H1 (cell line): ENCODE measurements at regions not wholly inside any gene's neighbourhood (a gene's known extent, or its start where the extent isn't known, plus 50 kb on each side); places are given as distances from the start of the nearest gene placed in this dataset.

Experiments used
- CTCF ChIA-PET: fragments of 300-600 bp; sonication (Branson Sonifier 250); formaldehyde crosslinking; loops from one replicate; lab custom pipeline; 2021; ENCODE audit not compliant: partially characterized antibody; lab: Charles Lee
- POLR2A ChIA-PET: fragments of 300-600 bp; sonication (Branson Sonifier 250); formaldehyde crosslinking; loops from one replicate; lab custom pipeline; 2021; ENCODE audit warnings: inconsistent platforms; ENCODE audit not compliant: partially characterized antibody; lab: Charles Lee
- DNase-seq, 2 experiments: peaks; one replicate each; pipeline versions ENCODE4 v3.0.0 to v3.0.0-alpha.2; 2010 to 2022; ENCODE audit warnings: low spot score in 2 of 2, low read depth in 1 of 2, mixed read lengths in 1 of 2
- FAIRE-seq: peaks from 2 replicates; lab custom pipeline; 2011; peaks lifted over from hg19 to GRCh38; lab: Jason Lieb, UNC
- H2AFZ ChIP-seq: 2 replicates; pipeline ENCODE4 v1.8.1; 2012; ENCODE audit warnings: low read length, inconsistent platforms
- H2AK5ac ChIP-seq: 2 replicates; pipeline ENCODE4 v1.6.1; 2013; ENCODE audit warnings: low read depth, low read length
- H2BK120ac ChIP-seq: replicated peaks from 2 replicates; pipeline ENCODE3; 2013; ENCODE audit warnings: low read depth, low read length, inconsistent platforms
- H2BK12ac ChIP-seq: 2 replicates; pipeline ENCODE4 v1.6.1; 2013; ENCODE audit warnings: low read depth, low read length
- H2BK15ac ChIP-seq: 2 replicates; pipeline ENCODE4 v1.6.1; 2013; ENCODE audit warnings: low read length
- H2BK20ac ChIP-seq: 2 replicates; pipeline ENCODE4 v1.6.1; 2013; ENCODE audit warnings: low read length
- H2BK5ac ChIP-seq: 2 replicates; pipeline ENCODE4 v1.6.1; 2013; ENCODE audit warnings: low read depth, low read length
- H3K14ac ChIP-seq: 2 replicates; pipeline ENCODE4 v1.6.1; 2013; ENCODE audit warnings: inconsistent platforms; ENCODE audit not compliant: insufficient read length
- H3K18ac ChIP-seq: 2 replicates; pipeline ENCODE4 v1.6.1; 2013; ENCODE audit warnings: low read length; ENCODE audit errors: extremely low read depth
- H3K23ac ChIP-seq: 2 replicates; pipeline ENCODE4 v1.6.1; 2013; ENCODE audit warnings: inconsistent platforms; ENCODE audit not compliant: insufficient read length
- H3K23me2 ChIP-seq: 2 replicates; pipeline ENCODE4 v1.6.1; 2013; ENCODE audit warnings: low read depth, low read length
- H3K27ac ChIP-seq: 2 replicates; pipeline ENCODE4 v1.6.1; 2011; ENCODE audit warnings: low read depth, low read length, inconsistent platforms
- H3K27me3 ChIP-seq, 4 experiments: replicated peaks in 1 of 4; 1 replicate in 1 of 4; 2 replicates in 3 of 4; pipeline versions ENCODE4 v1.6.1 to v1.8.1; 2011 to 2013; ENCODE audit warnings: low read length in 3 of 4, mild to moderate bottlenecking in 3 of 4, inconsistent platforms in 2 of 4, mixed read lengths in 2 of 4, moderate library complexity in 1 of 4; ENCODE audit not compliant: control insufficient read depth in 3 of 4, insufficient read depth in 3 of 4; ENCODE audit errors: extremely low read depth in 1 of 4
- H3K36me3 ChIP-seq, 4 experiments: 2 replicates each; pipeline versions ENCODE4 v1.6.1 to v1.8.1; 2011 to 2013; ENCODE audit warnings: mild to moderate bottlenecking in 4 of 4, low read length in 3 of 4, moderate library complexity in 2 of 4, control low read depth in 1 of 4, inconsistent platforms in 1 of 4; ENCODE audit not compliant: insufficient read depth in 4 of 4, control insufficient read depth in 2 of 4
- H3K4ac ChIP-seq: replicated peaks from 2 replicates; pipeline ENCODE3; 2013; ENCODE audit warnings: low read length, low read depth, mixed read lengths, inconsistent platforms; ENCODE audit not compliant: insufficient read length
- H3K4me1 ChIP-seq, 4 experiments: replicated peaks in 1 of 4; 1 replicate in 1 of 4; 2 replicates in 3 of 4; pipeline versions ENCODE4 v1.6.1 to v1.8.1; 2011 to 2013; ENCODE audit warnings: low read length in 3 of 4, inconsistent platforms in 2 of 4, mixed read lengths in 1 of 4; ENCODE audit not compliant: insufficient read depth in 4 of 4, control insufficient read depth in 3 of 4
- H3K4me2 ChIP-seq, 2 experiments: 2 replicates each; pipeline versions ENCODE4 v1.6.1 to v1.8.1; 2011 to 2013; ENCODE audit warnings: low read depth in 2 of 2, low read length in 2 of 2, control low read depth in 1 of 2, inconsistent platforms in 1 of 2, mild to moderate bottlenecking in 1 of 2; ENCODE audit not compliant: insufficient read depth in 1 of 2
- H3K4me3 ChIP-seq, 4 experiments: fragments of 200-600, 300-600 bp in 1 of 4; sonication (generic), shearing (Covaris generic), sonication (Bioruptor Twin) in 1 of 4; 2 replicates each; pipeline versions ENCODE4 v1.5.1 to v1.8.1; 2011 to 2016; ENCODE audit warnings: low read length in 4 of 4, low read depth in 3 of 4, control low read depth in 2 of 4, inconsistent platforms in 2 of 4, mild to moderate bottlenecking in 2 of 4, mixed read lengths in 1 of 4, moderate library complexity in 1 of 4; ENCODE audit not compliant: insufficient read depth in 2 of 4; ENCODE audit errors: extremely low read depth in 1 of 4
- H3K56ac ChIP-seq: replicated peaks from 2 replicates; pipeline ENCODE3; 2013; ENCODE audit warnings: low read depth, mild to moderate bottlenecking, mixed read lengths, low read length, inconsistent platforms; ENCODE audit not compliant: insufficient read length
- H3K79me1 ChIP-seq: 2 replicates; pipeline ENCODE4 v1.6.1; 2013; ENCODE audit warnings: low read depth, low read length, control low read depth
- H3K79me2 ChIP-seq, 2 experiments: 2 replicates each; pipeline versions ENCODE4 v1.6.1 to v1.8.1; 2012 to 2013; ENCODE audit warnings: low read length in 2 of 2, mild to moderate bottlenecking in 2 of 2, inconsistent platforms in 1 of 2; ENCODE audit not compliant: insufficient read depth in 2 of 2, control insufficient read depth in 1 of 2
- H3K9ac ChIP-seq, 4 experiments: replicated peaks in 1 of 4; 1 replicate in 1 of 4; 2 replicates in 3 of 4; pipeline versions ENCODE4 v1.6.1 to v1.8.1; 2011 to 2013; ENCODE audit warnings: low read depth in 3 of 4, low read length in 3 of 4, control low read depth in 2 of 4, mild to moderate bottlenecking in 2 of 4, moderate library complexity in 2 of 4, inconsistent platforms in 1 of 4; ENCODE audit errors: extremely low read depth in 1 of 4
- H3K9me3 ChIP-seq, 2 experiments: 2 replicates each; pipeline versions ENCODE4 v1.6.1 to v1.8.1; 2012 to 2013; ENCODE audit warnings: mild to moderate bottlenecking in 2 of 2, moderate library complexity in 2 of 2, control low read depth in 1 of 2, inconsistent platforms in 1 of 2, low read depth in 1 of 2, low read length in 1 of 2, mixed read lengths in 1 of 2; ENCODE audit not compliant: insufficient read depth in 2 of 2
- H4K20me1 ChIP-seq, 2 experiments: replicated peaks in 1 of 2; 2 replicates each; pipeline versions ENCODE3 to v1.8.1; 2011 to 2013; ENCODE audit warnings: inconsistent platforms in 2 of 2, low read length in 2 of 2, mild to moderate bottlenecking in 1 of 2; ENCODE audit not compliant: insufficient read depth in 2 of 2, control insufficient read depth in 1 of 2
- H4K5ac ChIP-seq: 2 replicates; pipeline ENCODE4 v1.6.1; 2013; ENCODE audit warnings: low read length, low read depth, mixed read lengths, inconsistent platforms; ENCODE audit not compliant: insufficient read length
- H4K8ac ChIP-seq: 2 replicates; pipeline ENCODE4 v1.8.0; 2013; ENCODE audit warnings: mild to moderate bottlenecking, moderate library complexity, low read length, inconsistent platforms; ENCODE audit not compliant: insufficient read depth; ENCODE audit errors: extremely low read depth
- H4K91ac ChIP-seq: replicated peaks from 2 replicates; pipeline ENCODE3; 2013; ENCODE audit warnings: low read length, mixed read lengths, inconsistent platforms; ENCODE audit not compliant: insufficient read length
- HDAC6 ChIP-seq: IDR thresholded peaks from one replicate; pipeline ENCODE4 v1.7.1; 2012; ENCODE audit warnings: low read depth, mild to moderate bottlenecking, inconsistent platforms, low read length, moderate library complexity
- NANOG ChIP-seq: IDR thresholded peaks from 2 replicates; pipeline ENCODE4 v1.6.1; 2011; ENCODE audit warnings: low read length, low read depth, mild to moderate bottlenecking, inconsistent platforms; ENCODE audit not compliant: insufficient read depth, poor library complexity, severe bottlenecking
- SP2 ChIP-seq: IDR thresholded peaks from 2 replicates; pipeline ENCODE4 v1.6.1; 2012; ENCODE audit warnings: mild to moderate bottlenecking, low read length, inconsistent platforms
- SUZ12 ChIP-seq: fragments of 200-600 bp; sonication (generic); IDR thresholded peaks from 2 replicates; pipeline ENCODE4 v1.6.1; 2012; ENCODE audit warnings: mild to moderate bottlenecking, inconsistent platforms, low read length, moderate library complexity, mixed read lengths
- TCF12 ChIP-seq: IDR thresholded peaks from 2 replicates; pipeline ENCODE4 v1.6.1; 2011; ENCODE audit warnings: low read depth, mild to moderate bottlenecking, low read length
- ZNF274 ChIP-seq: IDR thresholded peaks from 2 replicates; pipeline ENCODE4 v1.7.0; 2012; ENCODE audit warnings: low read length, borderline replicate concordance; ENCODE audit errors: extremely low read depth
- whole genome bisulfite sequencing, 2 experiments: shearing (Covaris generic) in 1 of 2; methylation state at CpG; one replicate each; pipeline versions ENCODE4 v1.1.6 to v1.1.7; 2013 to 2015; ENCODE audit warnings: low lambda C conversion rate in 2 of 2, mixed read lengths in 2 of 2, inconsistent platforms in 1 of 2, low coverage in 1 of 2, missing lambda C conversion rate in 1 of 2; ENCODE audit not compliant: insufficient replicate concordance in 2 of 2, insufficient coverage in 1 of 2, insufficient read length in 1 of 2; ENCODE audit errors: extremely low coverage in 1 of 2, missing lambda C conversion rate in 1 of 2; 5-methylcytosine and 5-hydroxymethylcytosine counted together

GRCh38 chr6:164442572-164442971 is 866.8 kb downstream of the C6orf118 start (continued):
- TF ChIP-seq TCF12 = no peak

DNA sequence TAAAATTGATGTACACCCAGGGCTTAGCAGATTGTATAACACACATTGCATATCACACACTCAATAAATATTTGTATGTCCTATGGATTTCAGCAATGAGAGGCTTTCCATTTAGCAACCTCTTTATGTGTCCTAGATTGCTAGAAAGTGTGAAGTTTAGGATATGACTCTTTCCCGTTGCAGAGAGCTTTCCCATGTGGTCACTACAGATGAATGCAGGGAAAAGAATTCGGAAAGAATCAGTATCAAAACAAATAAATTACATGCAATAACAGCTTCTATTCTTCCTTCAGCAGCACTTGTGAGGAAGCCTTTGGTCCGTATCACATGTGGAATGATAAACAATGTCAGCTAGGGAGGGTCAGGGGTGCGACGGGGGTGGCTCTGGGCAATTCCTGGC is 870.1 kb downstream of the C6orf118 start:
- Histone ChIP-seq H4K91ac (no peak overlapping the region), H2BK5ac (no peak overlapping the region), H3K79me2 (no peaks in the 10 kb centered on the region), H3K23ac (no peak overlapping the region), H2BK12ac (no peak overlapping the region), H3K18ac (no peak overlapping the region), H3K4ac (no peak overlapping the region), H4K8ac (no peak overlapping the region), H2AFZ (no peak overlapping the region), H4K5ac (no peak overlapping the region), H3K4me3 (no peak overlapping the region), H3K4me2 (no peak overlapping the region), H3K9me3 (peaks cover 14% of the 10 kb centered on the region in 2 experiments), H3K9ac (no peak overlapping the region), H2BK20ac (no peak overlapping the region), H4K20me1 (no peaks in the 10 kb centered on the region), H3K4me1 (no peaks in the 10 kb centered on the region), H3K27me3 (no peaks in the 10 kb centered on the region), H3K36me3 (no peaks in the 10 kb centered on the region), H3K23me2 (no peaks in the 10 kb centered on the region), H3K27ac (no peak overlapping the region), H2BK120ac (no peak overlapping the region), H2BK15ac (no peak overlapping the region), H3K56ac (no peak overlapping the region), H2AK5ac (no peak overlapping the region), H3K14ac (no peak overlapping the region), H3K79me1 (no peaks in the 10 kb centered on the region)
- ChIA-PET CTCF (no interaction called here), POLR2A (no interaction called here)
- no peak for DNase-seq
- 89% methylated on average over 5 of the region's 5 CpGs; no CpG with 5 or more reads in 1 of the 2 experiments for WGBS, 2 experiments
- no peak for FAIRE-seq
- no peak for TF ChIP-seq HDAC6
- TF ChIP-seq SUZ12 = no peak
- no peak for TF ChIP-seq SP2
- no peak for TF ChIP-seq NANOG
- TF ChIP-seq ZNF274 = no peak
